DND-41 (cell line): ENCODE measurements at regions not wholly inside any gene's neighbourhood (a gene's known extent, or its start where the extent isn't known, plus 50 kb on each side); places are given as distances from the start of the nearest gene placed in this dataset.

Source experiments
- ATAC-seq: fragments of 200-7000 bp; cut with Tn5 transposase; 3 replicates; pipeline ENCODE4 v1.9.1; 2021; ENCODE audit warnings: low read depth; ENCODE audit not compliant: insufficient read depth
- DNase-seq: peaks from one replicate; pipeline ENCODE4 v3.0.0-alpha.2; 2020
- H2AFZ ChIP-seq: 2 replicates; pipeline ENCODE4 v1.6.0; 2012; ENCODE audit warnings: low read depth, low read length
- H3K27ac ChIP-seq: 2 replicates; pipeline ENCODE4 v1.5.1; 2012; ENCODE audit warnings: low read length, inconsistent platforms
- H3K27me3 ChIP-seq: fragments of 200-600 bp; sonication (generic); 2 replicates; pipeline ENCODE4 v1.6.0; 2012; ENCODE audit warnings: low read length, mild to moderate bottlenecking, inconsistent platforms; ENCODE audit not compliant: insufficient read depth, poor library complexity
- H3K36me3 ChIP-seq: 2 replicates; pipeline ENCODE4 v1.5.1; 2012; ENCODE audit warnings: low read length, inconsistent platforms; ENCODE audit not compliant: insufficient read depth
- H3K4me1 ChIP-seq: 2 replicates; pipeline ENCODE4 v1.5.1; 2012; ENCODE audit warnings: mild to moderate bottlenecking, low read length; ENCODE audit not compliant: insufficient read depth
- H3K4me2 ChIP-seq: 2 replicates; pipeline ENCODE4 v1.6.0; 2012; ENCODE audit warnings: mild to moderate bottlenecking, moderate library complexity, low read length, inconsistent platforms; ENCODE audit not compliant: insufficient read depth
- H3K4me3 ChIP-seq, 2 experiments: fragments of 200-600 bp in 1 of 2; shearing (Covaris generic) in 1 of 2; 2 replicates each; pipeline ENCODE4 v1.5.1; 2012 to 2016; ENCODE audit warnings: inconsistent platforms in 2 of 2, low read length in 2 of 2, mild to moderate bottlenecking in 2 of 2, low read depth in 1 of 2, moderate library complexity in 1 of 2
- H3K79me2 ChIP-seq: 2 replicates; pipeline ENCODE4 v1.6.0; 2012; ENCODE audit warnings: low read length, inconsistent platforms; ENCODE audit not compliant: insufficient read depth
- H3K9ac ChIP-seq: 2 replicates; pipeline ENCODE4 v1.6.0; 2012; ENCODE audit warnings: low read depth, mild to moderate bottlenecking, inconsistent platforms, low read length, moderate library complexity
- H3K9me3 ChIP-seq: 2 replicates; pipeline ENCODE4 v1.5.1; 2012; ENCODE audit warnings: low read length, moderate library complexity, mild to moderate bottlenecking, inconsistent platforms; ENCODE audit not compliant: insufficient read depth, severe bottlenecking
- H4K20me1 ChIP-seq: 2 replicates; pipeline ENCODE4 v1.6.0; 2012; ENCODE audit warnings: low read length; ENCODE audit not compliant: insufficient read depth
- EZH2 ChIP-seq: IDR thresholded peaks from 3 replicates; pipeline ENCODE4 v1.6.1; 2012; ENCODE audit warnings: borderline replicate concordance, low read depth, mild to moderate bottlenecking, moderate library complexity, low read length, inconsistent platforms; ENCODE audit not compliant: severe bottlenecking
- TF ChIP-seq, protein P1 (sequence below): IDR thresholded peaks from 2 replicates; pipeline ENCODE4 v1.5.1; 2012; ENCODE audit warnings: borderline replicate concordance, low read length, moderate library complexity, mild to moderate bottlenecking; ENCODE audit not compliant: poor library complexity, severe bottlenecking; ENCODE audit errors: extremely low read depth

DNA sequence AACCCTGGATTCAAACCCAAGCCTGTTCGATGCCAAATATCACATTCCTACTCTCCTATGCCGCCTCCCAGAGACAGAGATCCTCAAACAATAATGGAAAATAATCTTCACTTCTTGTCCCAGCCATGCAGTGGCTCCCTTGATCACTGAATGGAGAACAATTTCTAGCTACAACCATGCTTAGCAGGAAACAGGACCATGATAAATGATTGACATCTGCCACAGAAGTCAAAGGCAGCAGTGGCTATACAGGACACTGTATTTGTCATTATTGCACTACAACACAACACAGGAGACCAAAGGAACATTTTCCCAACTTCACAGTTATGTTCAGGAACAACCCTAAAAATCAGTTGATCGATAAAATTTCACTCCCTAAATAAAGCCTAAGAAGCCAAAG, 243.3 kb upstream of the SLC7A11 start:
- Histone ChIP-seq H3K79me2 (no peaks in the 10 kb centered on the region), H3K4me2 (no peak overlapping the region), H3K36me3 (no peaks in the 10 kb centered on the region), H3K27me3 (no peaks in the 10 kb centered on the region), H3K9ac (no peak overlapping the region), H4K20me1 (no peaks in the 10 kb centered on the region), H3K27ac (no peak overlapping the region), H3K9me3 (no peaks in the 10 kb centered on the region), H2AFZ (no peak overlapping the region), H3K4me3 (no peak overlapping the region), H3K4me1 (peaks cover 13% of the 10 kb centered on the region)
- no peak for DNase-seq
- no peak for ATAC-seq
- TF ChIP-seq, protein P1, sequence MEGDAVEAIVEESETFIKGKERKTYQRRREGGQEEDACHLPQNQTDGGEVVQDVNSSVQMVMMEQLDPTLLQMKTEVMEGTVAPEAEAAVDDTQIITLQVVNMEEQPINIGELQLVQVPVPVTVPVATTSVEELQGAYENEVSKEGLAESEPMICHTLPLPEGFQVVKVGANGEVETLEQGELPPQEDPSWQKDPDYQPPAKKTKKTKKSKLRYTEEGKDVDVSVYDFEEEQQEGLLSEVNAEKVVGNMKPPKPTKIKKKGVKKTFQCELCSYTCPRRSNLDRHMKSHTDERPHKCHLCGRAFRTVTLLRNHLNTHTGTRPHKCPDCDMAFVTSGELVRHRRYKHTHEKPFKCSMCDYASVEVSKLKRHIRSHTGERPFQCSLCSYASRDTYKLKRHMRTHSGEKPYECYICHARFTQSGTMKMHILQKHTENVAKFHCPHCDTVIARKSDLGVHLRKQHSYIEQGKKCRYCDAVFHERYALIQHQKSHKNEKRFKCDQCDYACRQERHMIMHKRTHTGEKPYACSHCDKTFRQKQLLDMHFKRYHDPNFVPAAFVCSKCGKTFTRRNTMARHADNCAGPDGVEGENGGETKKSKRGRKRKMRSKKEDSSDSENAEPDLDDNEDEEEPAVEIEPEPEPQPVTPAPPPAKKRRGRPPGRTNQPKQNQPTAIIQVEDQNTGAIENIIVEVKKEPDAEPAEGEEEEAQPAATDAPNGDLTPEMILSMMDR, result no peak
- TF ChIP-seq EZH2, result no peak

DNA sequence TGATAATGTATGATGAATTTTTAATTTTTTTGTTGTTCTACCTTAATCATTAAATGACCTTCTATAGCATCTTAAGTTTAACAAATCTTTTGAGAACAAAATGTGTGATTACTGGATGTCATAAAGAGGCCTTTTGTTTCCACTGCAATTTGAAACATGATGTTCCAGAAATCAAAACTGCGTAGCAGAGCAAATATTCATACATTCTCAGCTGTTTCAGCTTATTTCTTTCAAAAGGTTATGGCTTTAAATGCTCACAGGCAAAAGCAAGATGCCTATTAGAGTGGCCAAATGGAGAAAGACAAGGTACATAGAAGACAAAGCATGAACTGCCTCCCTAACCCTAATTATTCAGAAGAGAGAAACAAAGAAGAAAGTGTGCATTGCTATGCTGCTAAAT, 233.0 kb upstream of the SLC7A11 start:
- H3K9ac ChIP-seq, result no peak overlapping the region
- TF ChIP-seq, protein P1, result no peak
- TF ChIP-seq EZH2, result no peak
- no peaks in the 10 kb centered on the region for H3K27me3 ChIP-seq
- no peaks in the 10 kb centered on the region for H3K4me1 ChIP-seq
- H3K4me3 ChIP-seq, result no peak overlapping the region
- no peaks in the 10 kb centered on the region for H3K36me3 ChIP-seq
- no peak overlapping the region for H2AFZ ChIP-seq
- no peaks in the 10 kb centered on the region for H3K9me3 ChIP-seq
- DNase-seq (no peak), ATAC-seq (no peak)
- no peaks in the 10 kb centered on the region for H3K79me2 ChIP-seq
- H3K4me2 ChIP-seq, result no peak overlapping the region
- H3K27ac ChIP-seq, result no peak overlapping the region
- H4K20me1 ChIP-seq, result no peaks in the 10 kb centered on the region

DNA sequence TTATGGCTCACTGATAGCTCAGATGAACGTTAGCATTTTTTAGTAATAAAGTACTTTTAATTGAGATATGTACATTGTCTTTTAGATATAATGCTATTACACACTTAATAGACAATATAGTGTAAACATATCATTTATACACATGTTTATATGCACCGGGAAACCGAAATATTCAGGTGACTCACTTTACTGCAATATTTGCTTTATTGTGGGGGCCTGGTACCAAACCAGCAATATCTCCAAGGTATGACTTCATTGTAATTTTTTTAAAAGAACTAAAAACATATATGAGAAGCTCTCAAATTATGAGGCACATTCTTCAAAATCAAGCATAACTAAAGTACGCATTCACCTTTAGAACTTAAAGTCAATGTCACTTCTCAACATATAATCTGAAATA, 231.2 kb upstream of the SLC7A11 start:
- no peak for TF ChIP-seq EZH2
- TF ChIP-seq, protein P1, result no peak
- no peak overlapping the region for H3K27ac ChIP-seq
- DNase-seq (no peak), ATAC-seq (no peak)
- H3K9ac ChIP-seq, result no peak overlapping the region
- H3K9me3 ChIP-seq, result no peaks in the 10 kb centered on the region
- no peak overlapping the region for H3K4me2 ChIP-seq
- no peak overlapping the region for H3K4me3 ChIP-seq
- no peaks in the 10 kb centered on the region for H3K4me1 ChIP-seq
- H3K36me3 ChIP-seq, result no peaks in the 10 kb centered on the region
- no peaks in the 10 kb centered on the region for H3K27me3 ChIP-seq
- H4K20me1 ChIP-seq, result no peaks in the 10 kb centered on the region
- no peak overlapping the region for H2AFZ ChIP-seq
- no peaks in the 10 kb centered on the region for H3K79me2 ChIP-seq
